ENCODE measurements at regions not wholly inside any gene's neighbourhood (a gene's known extent, or its start where the extent isn't known, plus 50 kb on each side); places are given as distances from the start of the nearest gene placed in this dataset.

- H3K27me3 ChIP-seq (ENCODE audit: control insufficient read depth in 2 of 2, insufficient read depth in 2 of 2, low read length in 2 of 2) = no peaks in the 10 kb centered on the region
- H3K27ac ChIP-seq (ENCODE audit: extremely low read depth, low read depth, low read length) = no peak overlapping the region
- ATAC-seq (no peak), DNase-seq (ENCODE audit: extremely low read depth in 1 of 4, low spot score in 3 of 4) (no peak), FAIRE-seq (no peak)
- no peaks in the 10 kb centered on the region for H3K9me3 ChIP-seq (replicated peaks; ENCODE audit: control insufficient read depth, insufficient read depth, low read depth, low read length)
- WGBS (ENCODE audit: insufficient coverage, low coverage, missing lambda C conversion rate) = 0% methylated on average over 5 of the region's 5 CpGs
- POLR2A ChIA-PET = no interaction called here
- TF ChIP-seq AFF1 (IDR thresholded peaks at IDR 0.05; ENCODE audit: low read depth in 1 of 2, partially characterized antibody in 2 of 2) = no peak
- TF ChIP-seq ARHGAP35 (IDR thresholded peaks at IDR 0.05; ENCODE audit: partially characterized antibody) = no peak
- no peak for TF ChIP-seq ZNF253 (CRISPR knock-in tag; conservative IDR thresholded peaks at IDR 0.05)
- H3K9me1 ChIP-seq (ENCODE audit: control insufficient read depth, insufficient read depth, low read length) = no peaks in the 10 kb centered on the region
- no peak overlapping the region for H3K4me2 ChIP-seq (ENCODE audit: insufficient read depth, low read length)
- CTCF ChIA-PET (ENCODE audit: low intra/inter-chr PET ratio) = no interaction called here
- no peaks in the 10 kb centered on the region for H4K20me1 ChIP-seq (replicated peaks; ENCODE audit: control insufficient read depth, insufficient read depth, low read length)
- no peak overlapping the region for H3K9ac ChIP-seq (ENCODE audit: insufficient read depth in 1 of 2, low read depth in 2 of 2, low read length in 2 of 2)
- H3K36me3 ChIP-seq (ENCODE audit: control insufficient read depth, insufficient read depth, low read length) = no peaks in the 10 kb centered on the region
- BruUV-seq (replicated peaks) = no TSS peak
- intact Hi-C loops (cut with micrococcal nuclease) = no loop called here
- no peak overlapping the region for H2AFZ ChIP-seq (ENCODE audit: low read depth, low read length)
- no peaks in the 10 kb centered on the region for H3K4me1 ChIP-seq (replicated peaks in 1 of 2; ENCODE audit: control insufficient read depth in 2 of 2, insufficient read depth in 2 of 2, low read length in 2 of 2)
- H3K79me2 ChIP-seq (ENCODE audit: control insufficient read depth, insufficient read depth, low read length) = no peaks in the 10 kb centered on the region
- H3K4me3 ChIP-seq = no peak overlapping the region
- in situ Hi-C loops (cut with MboI) = no loop called here
These were observed 57.6 kb upstream of the ARGLU1 start for GRCh38 chr13:106625578-106625977.

Measured in K562 (cell line).